HepG2 (cell line): ENCODE measurements at regions not wholly inside any gene's neighbourhood (a gene's known extent, or its start where the extent isn't known, plus 50 kb on each side); places are given as distances from the start of the nearest gene placed in this dataset.

Experiments
- ATAC-seq: fragments of 200-7000 bp; cut with Tn5 transposase; 3 replicates; pipeline ENCODE4 v1.9.1; 2020; ENCODE audit warnings: mild to moderate bottlenecking, moderate library complexity
- BruUV-seq: library from RNA; stranded (reverse); fragments of 400-500 nt; replicated peaks from 2 replicates; lab custom pipeline; 2021; lab: Mats Ljungman, UMichigan
- CTCF ChIA-PET: fragments of 300-600 bp; formaldehyde crosslinking; extraction: SDS; loops from one replicate; lab custom pipeline; 2021; ENCODE audit warnings: low total read pairs, inconsistent platforms, low intra/inter-chr PET ratio; lab: Yijun Ruan, JAX
- POLR2A ChIA-PET: fragments of 350-600 bp; sonication (Branson Sonifier 250); formaldehyde crosslinking; loops from one replicate; lab custom pipeline; 2020; ENCODE audit warnings: antibody characterized with exemption, inconsistent platforms; lab: Yijun Ruan, JAX
- DNase-seq: peaks from one replicate; pipeline ENCODE4 v3.0.0-alpha.2; 2015; ENCODE audit warnings: low spot score
- FAIRE-seq: peaks from 3 replicates; lab custom pipeline; 2011; peaks lifted over from hg19 to GRCh38; lab: Jason Lieb, UNC
- H2AFZ ChIP-seq: one replicate; pipeline ENCODE4 v1.6.1; 2011; ENCODE audit warnings: low read length, inconsistent platforms
- H3K27ac ChIP-seq: fragments of 300-600 bp; 3 replicates; pipeline ENCODE4 v1.8.0; 2011; ENCODE audit warnings: mixed run types, mild to moderate bottlenecking, mixed read lengths, low read length, inconsistent platforms; ENCODE audit not compliant: insufficient read depth; ENCODE audit errors: extremely low read length
- H3K27me3 ChIP-seq, 2 experiments: fragments of 200-600 bp in 1 of 2; 2 replicates in 1 of 2; 3 replicates in 1 of 2; pipeline versions ENCODE4 v1.6.0 to v1.8.0; 2011; ENCODE audit warnings: low read length in 2 of 2, mild to moderate bottlenecking in 2 of 2, moderate library complexity in 2 of 2, inconsistent platforms in 1 of 2; ENCODE audit not compliant: insufficient read depth in 2 of 2, control insufficient read depth in 1 of 2
- H3K36me3 ChIP-seq, 2 experiments: fragments of 200-600 bp in 1 of 2; replicated peaks in 1 of 2; 2 replicates in 1 of 2; 3 replicates in 1 of 2; pipeline versions ENCODE4 v1.5.1 to v1.8.0; 2011; ENCODE audit warnings: low read length in 2 of 2, inconsistent platforms in 1 of 2; ENCODE audit not compliant: insufficient read depth in 2 of 2, control insufficient read depth in 1 of 2
- H3K4me1 ChIP-seq: 2 replicates; pipeline ENCODE4 v1.5.1; 2012; ENCODE audit warnings: low read length, inconsistent platforms; ENCODE audit not compliant: insufficient read depth
- H3K4me2 ChIP-seq: 2 replicates; pipeline ENCODE4 v1.6.0; 2011; ENCODE audit warnings: low read depth, low read length, inconsistent platforms
- H3K4me3 ChIP-seq, 3 experiments: fragments of 200-600 bp in 1 of 3; sonication (generic), shearing (Covaris generic) in 1 of 3; replicated peaks in 1 of 3; 2 replicates each; pipeline ENCODE4 v1.5.1; 2011 to 2016; ENCODE audit warnings: low read length in 3 of 3, inconsistent platforms in 2 of 3, low read depth in 2 of 3, mild to moderate bottlenecking in 2 of 3, control low read depth in 1 of 3, mixed read lengths in 1 of 3; ENCODE audit not compliant: insufficient read depth in 1 of 3
- H3K79me2 ChIP-seq: one replicate; pipeline ENCODE4 v1.6.1; 2011; ENCODE audit warnings: low read length, inconsistent platforms; ENCODE audit not compliant: insufficient read depth
- H3K9ac ChIP-seq: 2 replicates; pipeline ENCODE4 v1.6.0; 2011; ENCODE audit warnings: mild to moderate bottlenecking, low read depth, low read length, inconsistent platforms; ENCODE audit not compliant: insufficient read depth
- H3K9me3 ChIP-seq: 2 replicates; pipeline ENCODE4 v1.5.1; 2012; ENCODE audit warnings: mild to moderate bottlenecking, low read length
- H4K20me1 ChIP-seq: 2 replicates; pipeline ENCODE4 v1.6.0; 2011; ENCODE audit warnings: inconsistent platforms, mild to moderate bottlenecking, low read length, moderate library complexity; ENCODE audit not compliant: insufficient read depth
- CBX2 ChIP-seq, 2 experiments: fragments of 200-600 bp in 1 of 2; sonication (generic); formaldehyde crosslinking in 1 of 2; IDR thresholded peaks; 2 replicates each; pipeline versions ENCODE4 v1.7.0 to v1.8.1; 2018 to 2022; ENCODE audit warnings: low read depth in 2 of 2, low read length in 1 of 2, mild to moderate bottlenecking in 1 of 2, missing genetic modification reagents in 1 of 2
- JUN ChIP-seq: sonication (generic); formaldehyde crosslinking; IDR thresholded peaks from 2 replicates; pipeline ENCODE4 v1.4.0; 2020; ENCODE audit warnings: mild to moderate bottlenecking, missing genetic modification reagents
- RELA ChIP-seq: sonication (generic); formaldehyde crosslinking; IDR thresholded peaks from 2 replicates; pipeline ENCODE4 v1.4.0; 2020; ENCODE audit warnings: missing genetic modification reagents
- SMARCE1 ChIP-seq: fragments of 450-650 bp; IDR thresholded peaks from 2 replicates; pipeline ENCODE4 v1.6.1; 2017; ENCODE audit warnings: borderline replicate concordance
- SMYD3 ChIP-seq: sonication (generic); formaldehyde crosslinking; IDR thresholded peaks from 2 replicates; pipeline ENCODE4 v1.8.1; 2023; ENCODE audit warnings: mild to moderate bottlenecking, missing genetic modification reagents
- ZMYM2 ChIP-seq: sonication (generic); formaldehyde crosslinking; IDR thresholded peaks from 2 replicates; pipeline ENCODE4 v1.8.0; 2022; ENCODE audit warnings: mild to moderate bottlenecking, missing genetic modification reagents
- ZNF263 ChIP-seq: sonication (generic); formaldehyde crosslinking; IDR thresholded peaks from 2 replicates; pipeline ENCODE4 v1.4.0; 2020; ENCODE audit warnings: missing genetic modification reagents
- ZNF746 ChIP-seq: sonication (generic); formaldehyde crosslinking; IDR thresholded peaks from 2 replicates; pipeline ENCODE4 v1.8.0; 2022; ENCODE audit warnings: mild to moderate bottlenecking, missing genetic modification reagents
- WGBS: methylation state at CpG from one replicate; pipeline ENCODE4 v1.1.6; 2017; ENCODE audit warnings: low lambda C conversion rate; 5-methylcytosine and 5-hydroxymethylcytosine counted together
- in situ Hi-C: cut with HindIII; loops from 2 replicates; pipeline ENCODE4 v1.10.0; 2017; ENCODE audit warnings: low pct_unique_long_range_greater_than_20kb; ENCODE audit not compliant: extremely low pct_ligation_motif_present
- intact Hi-C: fragments of 100-400 bp; cut with micrococcal nuclease; formaldehyde crosslinking; loops from one replicate; pipeline ENCODE4 v1.10.0; 2022; ENCODE audit not compliant: unreplicated experiment
- TF ChIP-seq, protein P1 (sequence below): sonication (generic); formaldehyde crosslinking; IDR thresholded peaks from 2 replicates; pipeline ENCODE4 v1.5.0; 2020; ENCODE audit warnings: mild to moderate bottlenecking, missing genetic modification reagents, borderline replicate concordance

DNA sequence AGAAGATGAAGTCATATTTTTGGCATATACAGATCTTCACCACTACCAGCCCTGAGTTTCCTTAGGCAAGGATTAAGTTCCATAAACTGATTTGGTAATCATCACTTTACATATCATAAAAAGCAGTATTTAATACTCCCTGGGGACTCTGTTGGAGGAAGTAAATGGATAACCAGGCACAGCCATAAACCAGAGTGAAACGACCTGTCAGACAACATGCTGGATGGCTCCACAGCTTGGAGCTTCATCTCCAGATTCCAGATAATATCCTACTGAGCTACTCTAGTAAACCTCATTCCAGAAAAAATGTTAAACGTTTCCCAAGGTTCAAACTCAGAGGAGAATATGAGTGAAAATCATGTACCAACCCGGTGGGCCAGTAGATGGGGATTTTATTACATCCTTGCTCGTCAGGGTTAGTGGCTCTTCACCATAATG is 109.2 kb downstream of the BASP1 start:
- 2% methylated on average over 4 of the region's 4 CpGs for WGBS
- Histone ChIP-seq H3K27me3 (no peaks in the 10 kb centered on the region), H3K4me3 (no peak overlapping the region), H3K4me2 (no peak overlapping the region), H4K20me1 (no peaks in the 10 kb centered on the region), H3K9me3 (no peaks in the 10 kb centered on the region), H3K9ac (no peak overlapping the region), H3K27ac (no peak overlapping the region), H3K79me2 (no peaks in the 10 kb centered on the region), H2AFZ (no peak overlapping the region), H3K36me3 (no peaks in the 10 kb centered on the region), H3K4me1 (no peaks in the 10 kb centered on the region)
- intact Hi-C loops, result no loop called here
- DNase-seq (no peak), FAIRE-seq (no peak), ATAC-seq (no peak)
- ChIA-PET CTCF (no interaction called here), POLR2A (no interaction called here)
- TF ChIP-seq CBX2 (IDR thresholded peaks at IDR 0.05; ENCODE audit: low read depth, low read length), result no peak
- TF ChIP-seq CBX2 (CRISPR knock-in tag; IDR thresholded peaks at IDR 0.05; ENCODE audit: low read depth), result no peak
- no peak for TF ChIP-seq SMYD3 (CRISPR knock-in tag)
- no peak for TF ChIP-seq JUN (CRISPR knock-in tag)
- TF ChIP-seq, protein P1, sequence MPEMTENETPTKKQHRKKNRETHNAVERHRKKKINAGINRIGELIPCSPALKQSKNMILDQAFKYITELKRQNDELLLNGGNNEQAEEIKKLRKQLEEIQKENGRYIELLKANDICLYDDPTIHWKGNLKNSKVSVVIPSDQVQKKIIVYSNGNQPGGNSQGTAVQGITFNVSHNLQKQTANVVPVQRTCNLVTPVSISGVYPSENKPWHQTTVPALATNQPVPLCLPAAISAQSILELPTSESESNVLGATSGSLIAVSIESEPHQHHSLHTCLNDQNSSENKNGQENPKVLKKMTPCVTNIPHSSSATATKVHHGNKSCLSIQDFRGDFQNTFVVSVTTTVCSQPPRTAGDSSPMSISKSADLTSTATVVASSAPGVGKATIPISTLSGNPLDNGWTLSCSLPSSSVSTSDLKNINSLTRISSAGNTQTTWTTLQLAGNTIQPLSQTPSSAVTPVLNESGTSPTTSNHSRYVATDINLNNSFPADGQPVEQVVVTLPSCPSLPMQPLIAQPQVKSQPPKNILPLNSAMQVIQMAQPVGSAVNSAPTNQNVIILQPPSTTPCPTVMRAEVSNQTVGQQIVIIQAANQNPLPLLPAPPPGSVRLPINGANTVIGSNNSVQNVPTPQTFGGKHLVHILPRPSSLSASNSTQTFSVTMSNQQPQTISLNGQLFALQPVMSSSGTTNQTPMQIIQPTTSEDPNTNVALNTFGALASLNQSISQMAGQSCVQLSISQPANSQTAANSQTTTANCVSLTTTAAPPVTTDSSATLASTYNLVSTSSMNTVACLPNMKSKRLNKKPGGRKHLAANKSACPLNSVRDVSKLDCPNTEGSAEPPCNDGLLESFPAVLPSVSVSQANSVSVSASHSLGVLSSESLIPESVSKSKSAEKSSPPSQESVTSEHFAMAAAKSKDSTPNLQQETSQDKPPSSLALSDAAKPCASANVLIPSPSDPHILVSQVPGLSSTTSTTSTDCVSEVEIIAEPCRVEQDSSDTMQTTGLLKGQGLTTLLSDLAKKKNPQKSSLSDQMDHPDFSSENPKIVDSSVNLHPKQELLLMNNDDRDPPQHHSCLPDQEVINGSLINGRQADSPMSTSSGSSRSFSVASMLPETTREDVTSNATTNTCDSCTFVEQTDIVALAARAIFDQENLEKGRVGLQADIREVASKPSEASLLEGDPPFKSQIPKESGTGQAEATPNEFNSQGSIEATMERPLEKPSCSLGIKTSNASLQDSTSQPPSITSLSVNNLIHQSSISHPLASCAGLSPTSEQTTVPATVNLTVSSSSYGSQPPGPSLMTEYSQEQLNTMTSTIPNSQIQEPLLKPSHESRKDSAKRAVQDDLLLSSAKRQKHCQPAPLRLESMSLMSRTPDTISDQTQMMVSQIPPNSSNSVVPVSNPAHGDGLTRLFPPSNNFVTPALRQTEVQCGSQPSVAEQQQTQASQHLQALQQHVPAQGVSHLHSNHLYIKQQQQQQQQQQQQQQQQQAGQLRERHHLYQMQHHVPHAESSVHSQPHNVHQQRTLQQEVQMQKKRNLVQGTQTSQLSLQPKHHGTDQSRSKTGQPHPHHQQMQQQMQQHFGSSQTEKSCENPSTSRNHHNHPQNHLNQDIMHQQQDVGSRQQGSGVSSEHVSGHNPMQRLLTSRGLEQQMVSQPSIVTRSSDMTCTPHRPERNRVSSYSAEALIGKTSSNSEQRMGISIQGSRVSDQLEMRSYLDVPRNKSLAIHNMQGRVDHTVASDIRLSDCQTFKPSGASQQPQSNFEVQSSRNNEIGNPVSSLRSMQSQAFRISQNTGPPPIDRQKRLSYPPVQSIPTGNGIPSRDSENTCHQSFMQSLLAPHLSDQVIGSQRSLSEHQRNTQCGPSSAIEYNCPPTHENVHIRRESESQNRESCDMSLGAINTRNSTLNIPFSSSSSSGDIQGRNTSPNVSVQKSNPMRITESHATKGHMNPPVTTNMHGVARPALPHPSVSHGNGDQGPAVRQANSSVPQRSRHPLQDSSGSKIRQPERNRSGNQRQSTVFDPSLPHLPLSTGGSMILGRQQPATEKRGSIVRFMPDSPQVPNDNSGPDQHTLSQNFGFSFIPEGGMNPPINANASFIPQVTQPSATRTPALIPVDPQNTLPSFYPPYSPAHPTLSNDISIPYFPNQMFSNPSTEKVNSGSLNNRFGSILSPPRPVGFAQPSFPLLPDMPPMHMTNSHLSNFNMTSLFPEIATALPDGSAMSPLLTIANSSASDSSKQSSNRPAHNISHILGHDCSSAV, result no peak
- TF ChIP-seq SMARCE1, result no peak
- no peak for TF ChIP-seq ZNF746 (CRISPR knock-in tag)
- no peak for TF ChIP-seq ZMYM2 (CRISPR knock-in tag)
- no peak for TF ChIP-seq ZNF263 (CRISPR knock-in tag)
- no peak for TF ChIP-seq RELA
- no TSS peak for BruUV-seq
- in situ Hi-C loops, result no loop called here
